ENCODE measurements at regions not wholly inside any gene's neighbourhood (a gene's known extent, or its start where the extent isn't known, plus 50 kb on each side); places are given as distances from the start of the nearest gene placed in this dataset.
"Not testable (repeated sequence)": the region's sequence is repeated elsewhere in the genome, so short reads cannot be mapped to it uniquely, and the experiment has no call there.

- DNase-seq = peak; percentile 52
These were observed 290.6 kb upstream of the ZNF337 start for GRCh38 chr20:25987073-25987927.

DNA sequence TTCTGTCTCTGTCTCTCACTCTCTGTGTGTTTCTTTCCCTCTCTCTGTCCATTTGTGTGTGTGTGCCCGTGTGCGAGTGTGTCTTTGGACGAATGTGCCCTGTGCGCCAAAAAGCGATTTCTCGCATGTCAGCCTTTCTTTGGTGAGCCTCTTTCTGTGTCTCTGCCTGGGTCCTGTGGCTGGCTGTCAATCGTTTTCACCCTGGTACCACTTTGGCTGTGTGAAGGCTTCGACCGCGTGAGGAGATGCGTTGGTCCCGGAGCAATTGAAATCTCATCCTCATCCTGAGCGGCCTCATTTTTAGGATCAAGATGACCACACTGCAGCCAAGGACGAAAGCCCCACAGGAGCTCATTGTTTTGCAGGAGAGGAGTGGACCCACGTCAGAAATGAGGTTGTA, 288.9 kb upstream of the ZNF337 start:
- no peak for DNase-seq

DNA sequence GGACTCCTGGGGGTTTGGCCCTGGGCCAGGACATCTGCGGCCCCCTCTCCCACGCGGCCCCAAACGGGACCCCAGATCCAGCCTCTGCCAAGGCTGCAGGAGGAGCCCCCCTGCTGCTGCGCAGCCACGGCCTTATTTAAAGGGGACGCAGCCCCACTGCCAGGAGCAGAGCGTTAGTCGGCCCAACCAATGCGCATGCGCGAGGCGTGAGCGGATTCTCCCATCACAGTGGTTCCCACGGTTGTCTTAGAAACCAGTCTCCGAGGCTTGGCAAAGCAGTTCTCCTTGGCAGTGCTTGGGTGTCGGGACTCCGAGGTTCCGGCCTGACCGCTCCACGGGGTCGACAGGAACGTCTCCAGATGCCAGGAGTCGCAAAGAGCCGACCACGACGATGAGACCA, 288.3 kb upstream of the ZNF337 start:
- peak; percentile 58 for DNase-seq

GRCh38 chr20:25982701-25983100, 286.0 kb upstream of the ZNF337 start:
- not testable (repeated sequence) for DNase-seq

DNA sequence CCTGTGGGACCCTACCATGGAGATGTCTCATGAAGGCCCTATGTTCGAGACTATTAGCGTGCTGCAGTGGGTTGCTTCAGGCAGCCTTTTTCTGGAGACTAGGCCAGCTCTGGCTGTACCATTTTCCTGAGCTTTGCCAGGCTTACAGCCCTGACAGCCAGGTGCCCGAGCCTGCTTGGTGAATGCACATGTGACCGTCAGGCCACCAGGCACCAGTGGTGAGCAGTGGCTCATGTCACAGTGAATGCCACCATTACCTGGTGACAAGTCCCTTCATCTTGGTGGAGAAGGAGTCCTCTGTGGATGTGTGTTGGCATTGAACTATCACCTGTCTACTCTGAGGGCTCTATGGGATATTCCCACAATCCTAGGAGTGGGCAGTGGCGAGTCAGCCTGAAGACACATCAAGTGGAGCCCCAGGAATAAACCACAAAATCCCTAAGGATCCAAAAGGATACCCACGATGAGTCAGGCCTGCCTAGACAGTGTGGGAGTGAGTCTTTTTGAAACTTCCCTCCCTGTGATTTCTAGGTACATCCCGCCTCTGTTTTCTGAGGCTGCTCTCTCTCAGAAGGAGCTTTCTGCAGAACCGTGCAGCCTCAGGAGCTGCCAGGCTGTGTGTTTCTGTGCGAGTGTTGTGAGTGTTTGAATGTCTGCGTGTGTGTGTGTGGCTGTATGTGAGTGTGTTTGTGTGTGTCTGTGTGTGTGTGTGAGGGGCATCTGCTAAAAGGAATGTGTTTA, 282.0 kb upstream of the ZNF337 start:
- peak; percentile 31 for DNase-seq

DNA sequence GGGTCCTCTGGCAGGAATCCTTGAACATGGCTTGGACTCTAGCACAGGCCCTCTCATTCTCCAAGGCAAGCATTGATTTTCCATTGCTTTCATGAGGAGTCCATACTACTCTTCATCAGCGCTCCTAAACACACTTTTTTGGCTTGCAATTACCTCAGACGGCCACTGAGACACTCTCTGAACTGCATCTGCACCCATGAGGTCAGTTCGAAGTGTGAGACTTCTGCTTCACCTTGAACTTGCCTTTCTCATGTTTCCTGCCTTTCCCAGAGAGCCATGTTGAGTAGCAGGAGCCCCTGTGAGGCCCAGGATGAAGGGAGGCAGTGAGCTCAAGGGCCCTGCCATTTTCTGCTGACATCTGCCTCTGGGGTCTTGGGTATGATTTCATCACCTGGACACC, 279.2 kb upstream of the ZNF337 start:
- not testable (repeated sequence) for DNase-seq

GRCh38 chr20:25965203-25965602, 268.6 kb upstream of the ZNF337 start:
- DNase-seq = not testable (repeated sequence)

DNA sequence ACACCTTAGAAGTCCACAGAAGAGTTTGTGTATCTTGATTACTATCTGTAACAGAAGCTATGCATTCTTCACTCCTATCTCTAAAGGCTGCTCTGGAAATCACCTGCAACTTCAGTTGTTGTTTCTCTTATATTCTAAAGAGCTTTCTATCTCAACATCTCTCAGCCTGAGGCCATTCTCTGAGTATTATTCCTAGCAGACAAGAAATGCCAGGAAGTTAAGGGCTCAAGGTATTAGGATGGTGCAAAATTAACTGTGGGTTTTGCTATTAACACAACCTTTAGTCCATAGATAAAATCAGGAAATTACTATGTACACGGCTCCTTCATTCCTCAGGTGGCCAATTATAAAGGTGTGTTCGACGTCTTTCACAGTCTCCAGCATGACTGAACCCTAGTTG, 257.2 kb upstream of the ZNF337 start:
- not testable (repeated sequence) for DNase-seq

- not testable (repeated sequence) for DNase-seq
These were observed 238.6 kb upstream of the ZNF337 start for GRCh38 chr20:25935230-25935629.

GRCh38 chr20:25932806-25933205, 236.2 kb upstream of the ZNF337 start:
- not testable (repeated sequence) for DNase-seq

DNA sequence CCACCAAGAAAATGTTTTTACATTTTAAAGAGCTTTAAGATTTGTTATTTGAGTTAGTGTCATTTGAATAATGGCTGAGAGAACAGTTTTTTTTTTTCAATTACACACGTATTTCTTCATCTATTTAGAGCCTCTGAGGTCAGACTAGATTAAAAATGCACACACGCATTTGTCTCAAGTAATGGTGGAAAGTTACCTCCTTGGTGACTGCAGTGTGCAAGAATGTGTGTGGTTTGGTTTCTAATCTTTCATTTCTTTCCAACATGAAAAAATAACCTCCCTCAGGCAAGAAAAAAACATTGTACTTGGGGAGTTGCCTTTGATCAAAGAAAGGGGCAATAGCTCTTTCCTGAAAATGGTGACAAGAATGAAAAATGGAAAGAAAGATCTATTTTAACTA, 235.5 kb upstream of the ZNF337 start:
- DNase-seq = peak; percentile 40

DNA sequence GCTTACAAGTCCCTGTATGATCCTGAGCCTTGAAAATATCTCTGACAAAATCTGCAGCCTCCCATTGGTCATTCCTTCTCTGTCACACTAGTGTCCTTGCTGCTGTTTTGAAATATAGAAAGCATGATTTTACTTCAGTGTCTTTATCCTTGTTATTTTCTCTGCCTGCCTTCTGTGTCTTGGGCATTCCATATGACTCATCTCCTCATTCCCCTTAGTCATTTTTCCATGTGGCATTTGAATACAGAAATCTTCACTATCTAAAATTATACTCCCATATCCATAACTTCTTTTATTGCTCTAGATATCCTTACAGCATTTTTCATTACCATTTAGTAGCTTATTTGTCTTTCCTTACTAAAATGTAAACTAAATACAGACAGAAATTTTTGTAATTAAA, 205.7 kb upstream of the ZNF337 start:
- peak; percentile 51 for DNase-seq

GRCh38 chr20:25898663-25899062, 202.0 kb upstream of the ZNF337 start:
- not testable (repeated sequence) for DNase-seq

GRCh38 chr20:25879096-25879495, 182.4 kb upstream of the ZNF337 start:
- not testable (repeated sequence) for DNase-seq

DNA sequence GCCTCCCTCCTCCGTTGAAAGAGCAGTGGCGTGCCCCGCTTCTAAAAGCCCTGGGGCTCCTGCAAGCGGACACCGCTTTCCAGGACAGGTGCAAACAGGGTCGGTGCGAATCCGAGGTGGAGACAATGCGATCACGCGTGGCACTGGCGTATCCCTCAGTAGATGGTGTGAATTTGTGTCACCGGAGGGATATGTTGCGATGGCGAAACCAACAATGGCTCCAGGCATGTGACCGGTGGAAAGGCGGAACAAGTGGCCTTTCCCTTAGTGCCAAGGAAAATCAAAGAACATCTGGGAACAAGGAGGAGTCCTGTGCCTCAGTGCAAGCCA, 172.0 kb upstream of the ZNF337 start:
- not testable (repeated sequence) for DNase-seq

DNA sequence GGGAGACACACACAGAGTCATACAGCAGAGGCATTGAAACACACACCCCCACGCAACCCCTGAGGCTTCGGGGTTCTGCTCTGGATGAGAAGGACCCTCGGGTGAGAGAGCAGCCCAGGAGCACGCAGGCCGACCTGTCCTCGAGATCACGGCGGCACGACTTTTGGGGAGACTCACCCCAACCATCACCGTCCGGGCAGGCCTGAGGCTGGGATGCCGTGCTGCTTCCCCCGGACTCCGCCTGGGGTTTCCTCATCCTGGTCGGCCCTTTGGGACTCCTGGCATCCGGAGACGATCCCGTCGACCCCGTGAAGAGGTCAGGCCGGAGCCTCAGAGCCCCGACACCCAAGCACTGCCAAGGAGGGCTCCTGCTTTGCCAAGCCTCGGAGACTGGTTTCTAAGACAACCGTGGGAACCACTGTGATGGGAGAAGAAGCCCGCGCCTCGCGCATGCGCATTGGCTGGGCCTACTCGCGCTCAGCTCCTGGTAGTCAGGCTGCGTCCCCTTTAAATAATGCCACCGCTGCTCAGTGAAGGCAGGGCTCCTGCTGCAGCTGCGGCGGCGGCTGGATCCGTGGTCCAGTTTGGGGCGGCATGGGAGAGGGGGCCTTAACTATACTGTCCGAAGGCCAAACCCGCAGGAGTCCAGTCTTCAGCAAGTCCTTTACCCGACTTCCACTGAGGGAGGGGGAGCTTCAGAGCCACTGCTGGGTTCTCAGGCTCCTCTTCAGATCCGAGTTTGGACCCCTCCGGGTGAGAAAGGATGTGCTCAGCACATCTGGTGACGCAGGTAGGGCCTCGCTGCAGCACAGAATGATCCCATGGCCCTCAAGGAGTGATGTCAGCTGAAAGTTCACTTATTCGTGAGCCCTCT, 171.4 kb upstream of the ZNF337 start:
- peak; percentile 78 for DNase-seq

- not testable (repeated sequence) for DNase-seq
These were observed 170.5 kb upstream of the ZNF337 start for GRCh38 chr20:25867015-25867775.

DNA sequence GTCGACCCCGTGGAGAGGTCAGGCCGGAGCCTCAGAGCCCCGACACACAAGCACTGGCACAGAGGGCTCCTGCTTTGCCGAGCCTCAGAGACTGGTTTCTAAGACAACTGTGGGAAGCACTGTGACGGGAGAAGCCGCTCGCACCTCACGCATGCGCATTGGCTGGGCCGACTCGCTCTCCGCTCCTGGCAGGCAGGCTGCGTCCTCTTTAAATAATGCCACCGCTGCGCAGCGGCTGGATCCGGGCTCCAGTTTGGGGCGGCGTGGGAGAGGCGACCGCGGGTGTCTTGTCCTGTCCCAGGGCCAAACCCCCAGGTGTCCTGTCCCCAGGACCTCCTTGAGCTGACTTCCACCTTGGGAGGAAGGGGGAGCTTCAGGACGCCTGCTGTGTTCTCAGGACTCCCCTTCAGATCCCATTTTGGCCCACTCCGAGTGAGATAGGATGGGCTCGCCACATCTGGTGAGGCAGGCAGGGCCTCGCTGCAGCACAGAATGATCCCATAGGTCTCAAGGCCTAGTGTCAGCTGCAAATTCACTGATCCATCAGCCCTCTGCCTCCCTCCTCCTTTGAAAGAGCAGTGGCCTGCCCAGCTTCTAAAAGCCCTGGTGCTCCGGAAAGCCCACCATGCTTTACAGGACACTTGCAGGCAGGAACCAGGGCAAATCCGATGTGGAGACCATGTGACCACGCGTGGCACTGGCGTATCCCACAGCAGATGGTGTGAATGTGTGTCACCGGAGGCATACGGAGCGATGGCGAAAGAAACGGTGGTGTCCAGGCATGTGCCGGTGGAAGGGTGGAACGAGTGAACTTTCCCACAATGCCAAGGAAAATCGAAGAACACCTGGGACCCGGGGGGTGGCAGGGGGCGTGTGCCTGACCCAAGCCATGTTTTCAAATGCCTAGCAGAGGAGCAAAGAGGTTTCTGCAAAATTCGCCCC, 169.3 kb upstream of the ZNF337 start:
- DNase-seq = peak; percentile 75

- DNase-seq = not testable (repeated sequence)
These were observed 168.5 kb upstream of the ZNF337 start for GRCh38 chr20:25864963-25865714.

- DNase-seq = no peak
These were observed 167.8 kb upstream of the ZNF337 start for GRCh38 chr20:25864326-25864962.
